ENCODE measurements at regions not wholly inside any gene's neighbourhood (a gene's known extent, or its start where the extent isn't known, plus 50 kb on each side); places are given as distances from the start of the nearest gene placed in this dataset.

DNA sequence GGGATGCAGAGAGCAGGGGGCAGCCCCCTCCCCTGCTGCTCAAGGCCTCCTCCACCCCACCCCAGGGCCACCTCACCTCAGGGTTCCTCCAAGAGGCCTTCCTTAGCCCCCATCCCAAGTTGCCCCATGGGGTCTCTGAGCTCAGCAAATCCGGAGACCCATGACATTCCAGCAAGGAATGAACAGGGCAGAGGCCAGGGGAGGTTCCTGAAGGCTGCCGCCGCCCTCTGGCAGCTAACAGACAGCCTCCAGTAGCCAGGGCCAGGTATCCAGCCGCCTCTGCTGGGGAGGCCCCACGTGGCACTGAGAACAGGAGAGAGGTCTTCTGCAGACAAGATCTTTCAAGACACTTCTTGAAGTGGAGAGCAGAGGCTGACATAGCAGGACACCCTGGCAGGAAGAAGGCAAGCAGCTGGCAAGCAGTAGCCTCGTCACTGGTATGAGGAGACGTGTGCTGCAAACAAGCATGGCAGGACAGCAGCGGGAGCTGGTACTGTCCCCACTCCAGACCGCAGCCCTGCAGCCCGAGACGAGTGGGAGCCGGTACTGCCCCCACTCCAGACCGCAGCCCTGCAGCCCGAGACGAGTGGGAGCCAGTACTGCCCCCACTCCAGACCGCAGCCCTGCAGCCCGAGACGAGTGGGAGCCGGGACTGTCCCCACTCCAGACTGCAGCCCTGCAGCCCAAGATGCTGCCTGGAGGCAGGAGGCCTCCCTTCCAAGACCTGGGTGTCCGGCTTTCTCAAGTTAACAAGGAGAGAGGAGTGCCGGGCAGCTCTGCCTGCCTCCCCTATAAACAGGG lies 190.6 kb downstream of the IGLL1 start:
- intact Hi-C loops (cut with DNase I): loop anchor here (10.0 kb wide), 1 partner anchor 215 kb away; no protein-coding TSS in a partner anchor

GRCh38 chr22:23388517-23388890 lies 191.6 kb downstream of the IGLL1 start:
- ATAC-seq (no peak), DNase-seq (peak; percentile 60)
- Histone ChIP-seq H3K27me3 (no peaks in the 10 kb centered on the region), H3K9me3 (no peaks in the 10 kb centered on the region), H3K4me3 (no peak overlapping the region), H3K36me3 (no peaks in the 10 kb centered on the region), H3K27ac (no peak overlapping the region), H3K4me1 (peaks cover 6% of the 10 kb centered on the region)
- TF ChIP-seq, protein P1, sequence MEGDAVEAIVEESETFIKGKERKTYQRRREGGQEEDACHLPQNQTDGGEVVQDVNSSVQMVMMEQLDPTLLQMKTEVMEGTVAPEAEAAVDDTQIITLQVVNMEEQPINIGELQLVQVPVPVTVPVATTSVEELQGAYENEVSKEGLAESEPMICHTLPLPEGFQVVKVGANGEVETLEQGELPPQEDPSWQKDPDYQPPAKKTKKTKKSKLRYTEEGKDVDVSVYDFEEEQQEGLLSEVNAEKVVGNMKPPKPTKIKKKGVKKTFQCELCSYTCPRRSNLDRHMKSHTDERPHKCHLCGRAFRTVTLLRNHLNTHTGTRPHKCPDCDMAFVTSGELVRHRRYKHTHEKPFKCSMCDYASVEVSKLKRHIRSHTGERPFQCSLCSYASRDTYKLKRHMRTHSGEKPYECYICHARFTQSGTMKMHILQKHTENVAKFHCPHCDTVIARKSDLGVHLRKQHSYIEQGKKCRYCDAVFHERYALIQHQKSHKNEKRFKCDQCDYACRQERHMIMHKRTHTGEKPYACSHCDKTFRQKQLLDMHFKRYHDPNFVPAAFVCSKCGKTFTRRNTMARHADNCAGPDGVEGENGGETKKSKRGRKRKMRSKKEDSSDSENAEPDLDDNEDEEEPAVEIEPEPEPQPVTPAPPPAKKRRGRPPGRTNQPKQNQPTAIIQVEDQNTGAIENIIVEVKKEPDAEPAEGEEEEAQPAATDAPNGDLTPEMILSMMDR (IDR thresholded peaks at IDR 0.05): no peak
- intact Hi-C loops (cut with DNase I): loop anchor here (10.0 kb wide), 1 partner anchor 214 kb away; no protein-coding TSS in a partner anchor

More for the DNA sequence above, 190.6 kb downstream of the IGLL1 start:
- H3K4me3 ChIP-seq: no peak overlapping the region
- H3K27me3 ChIP-seq: no peaks in the 10 kb centered on the region
- TF ChIP-seq, protein P1 (IDR thresholded peaks at IDR 0.05): no peak
- DNase-seq (no peak), ATAC-seq (no peak)
- no peak overlapping the region for H3K27ac ChIP-seq
- no peaks in the 10 kb centered on the region for H3K36me3 ChIP-seq
- H3K4me1 ChIP-seq: no peaks in the 10 kb centered on the region
- H3K9me3 ChIP-seq: no peaks in the 10 kb centered on the region

GRCh38 chr22:23387827-23388516 lies 192.1 kb downstream of the IGLL1 start:
- H3K27ac ChIP-seq: no peak overlapping the region
- intact Hi-C loops (cut with DNase I): loop anchor here (10.0 kb wide), 1 partner anchor 213 kb away; no protein-coding TSS in a partner anchor

DNA sequence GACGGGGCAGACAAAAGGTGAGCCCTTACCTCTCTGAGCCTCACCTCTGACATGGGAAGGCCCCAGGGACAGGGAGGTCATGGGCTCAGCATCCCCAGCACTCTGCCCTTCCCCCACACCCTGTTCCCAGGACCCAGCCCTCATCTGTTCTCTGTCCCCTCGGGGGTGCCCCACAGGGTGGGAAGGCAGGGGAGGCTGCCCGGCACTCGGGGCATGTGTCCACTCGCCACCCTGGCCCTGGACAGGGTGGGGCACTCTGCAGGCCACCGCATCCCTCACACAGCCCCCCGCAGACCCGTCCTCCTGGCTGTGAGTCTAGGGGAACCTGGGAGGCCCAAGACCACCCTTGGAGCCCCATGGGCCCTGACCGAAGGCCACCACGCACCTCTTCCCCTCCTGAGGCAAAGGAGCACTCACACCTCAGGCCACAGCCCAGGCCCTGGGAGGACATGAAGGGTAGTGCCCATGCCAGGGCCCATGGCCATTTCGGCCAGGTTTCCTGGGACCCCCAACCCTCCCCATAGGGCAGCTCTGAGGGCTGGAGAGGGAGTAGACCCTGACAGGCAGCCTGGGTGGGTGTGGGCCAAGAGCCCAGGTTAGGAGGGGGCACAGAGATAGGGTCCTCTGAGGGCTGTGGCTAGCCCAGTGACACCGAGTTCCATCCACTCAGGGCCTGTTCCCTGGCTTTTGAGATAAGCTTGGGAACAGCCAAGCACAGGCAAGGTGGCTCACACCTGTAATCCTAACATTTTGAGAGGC lies 193.1 kb downstream of the IGLL1 start:
- no peak overlapping the region for H3K4me3 ChIP-seq
- H3K4me1 ChIP-seq: peaks cover 6% of the 10 kb centered on the region
- H3K36me3 ChIP-seq: no peaks in the 10 kb centered on the region
- no peaks in the 10 kb centered on the region for H3K27me3 ChIP-seq
- ATAC-seq: no peak
- peak; percentile 59 for DNase-seq
- TF ChIP-seq, protein P1 (IDR thresholded peaks at IDR 0.05): no peak
- H3K27ac ChIP-seq: no peak overlapping the region
- intact Hi-C loops (cut with DNase I): loop anchor here (10.0 kb wide), 1 partner anchor 212 kb away; no protein-coding TSS in a partner anchor
- H3K9me3 ChIP-seq: no peaks in the 10 kb centered on the region

More at GRCh38 chr22:23387827-23388516, 192.1 kb downstream of the IGLL1 start:
- no peak overlapping the region for H3K4me3 ChIP-seq
- ATAC-seq (peak; percentile 16), DNase-seq (peak; percentile 67)
- H3K36me3 ChIP-seq: no peaks in the 10 kb centered on the region
- H3K9me3 ChIP-seq: no peaks in the 10 kb centered on the region
- H3K4me1 ChIP-seq: peaks cover 6% of the 10 kb centered on the region
- H3K27me3 ChIP-seq: no peaks in the 10 kb centered on the region
- TF ChIP-seq, protein P1 (IDR thresholded peaks at IDR 0.05): no peak

All from upper lobe of right lung (tissue), 1 donor.